IMR-90 (cell line): ENCODE measurements at regions not wholly inside any gene's neighbourhood (a gene's known extent, or its start where the extent isn't known, plus 50 kb on each side); places are given as distances from the start of the nearest gene placed in this dataset.

ENCODE experiments used
- ATAC-seq: fragments of 200-7000 bp; cut with Tn5 transposase; 2 replicates; pipeline ENCODE4 v1.9.1; 2020; ENCODE audit warnings: low read depth, mild to moderate bottlenecking, moderate library complexity
- BruUV-seq: library from RNA; stranded (reverse); fragments of 400-500 nt; replicated peaks from 2 replicates; lab custom pipeline; 2021; lab: Mats Ljungman, UMichigan
- CTCF ChIA-PET: fragments of 300-600 bp; formaldehyde crosslinking; extraction: SDS; loops from one replicate; lab custom pipeline; 2021; ENCODE audit warnings: antibody characterized with exemption; lab: Yijun Ruan, JAX
- POLR2A ChIA-PET: fragments of 300-600 bp; sonication (Branson Sonifier 250); formaldehyde crosslinking; loops from one replicate; lab custom pipeline; 2022; ENCODE audit warnings: antibody characterized with exemption; ENCODE audit not compliant: unreplicated experiment; lab: Charles Lee
- DNase-seq: peaks from one replicate; pipeline ENCODE4 v3.0.0; 2013
- H2AFZ ChIP-seq: replicated peaks from 2 replicates; pipeline ENCODE3; 2013; ENCODE audit warnings: low read length, mild to moderate bottlenecking; ENCODE audit not compliant: poor library complexity
- H2AK5ac ChIP-seq: 2 replicates; pipeline ENCODE4 v1.6.1; 2013; ENCODE audit warnings: low read depth, low read length, inconsistent platforms
- H2AK9ac ChIP-seq: replicated peaks from 2 replicates; pipeline ENCODE3; 2013; ENCODE audit warnings: mild to moderate bottlenecking, low read depth, low read length, moderate library complexity; ENCODE audit not compliant: poor library complexity
- H2BK120ac ChIP-seq: 2 replicates; pipeline ENCODE4 v1.6.1; 2013; ENCODE audit warnings: low read depth, low read length, inconsistent platforms
- H2BK15ac ChIP-seq: 3 replicates; pipeline ENCODE4 v1.6.1; 2013; ENCODE audit warnings: low read depth, low read length, inconsistent platforms
- H2BK20ac ChIP-seq: 2 replicates; pipeline ENCODE4 v1.6.1; 2013; ENCODE audit warnings: low read depth, mild to moderate bottlenecking, inconsistent platforms, low read length, moderate library complexity
- H2BK5ac ChIP-seq: 2 replicates; pipeline ENCODE4 v1.6.1; 2013; ENCODE audit warnings: mild to moderate bottlenecking, low read depth, low read length, inconsistent platforms; ENCODE audit not compliant: poor library complexity, severe bottlenecking
- H3K14ac ChIP-seq: replicated peaks from 2 replicates; pipeline ENCODE4 v1.6.1; 2013; ENCODE audit warnings: low read depth, low read length, inconsistent platforms
- H3K18ac ChIP-seq: 2 replicates; pipeline ENCODE4 v1.6.1; 2013; ENCODE audit warnings: low read depth, low read length, control low read depth
- H3K23ac ChIP-seq: 2 replicates; pipeline ENCODE4 v1.6.1; 2013; ENCODE audit warnings: low read depth, low read length, inconsistent platforms
- H3K27ac ChIP-seq: 2 replicates; pipeline ENCODE4 v1.5.1; 2013; ENCODE audit warnings: mild to moderate bottlenecking, control low read depth, low read length; ENCODE audit not compliant: insufficient read depth
- H3K27me3 ChIP-seq: 2 replicates; pipeline ENCODE4 v1.6.1; 2013; ENCODE audit warnings: low read length; ENCODE audit not compliant: control insufficient read depth, insufficient read depth
- H3K36me3 ChIP-seq: 2 replicates; pipeline ENCODE4 v1.6.1; 2013; ENCODE audit warnings: low read length, mixed read lengths; ENCODE audit not compliant: control insufficient read depth, insufficient read depth
- H3K4ac ChIP-seq: 2 replicates; pipeline ENCODE4 v1.6.1; 2013; ENCODE audit warnings: low read depth, low read length, inconsistent platforms
- H3K4me1 ChIP-seq: 2 replicates; pipeline ENCODE4 v1.6.1; 2013; ENCODE audit warnings: low read length, mixed read lengths; ENCODE audit not compliant: control insufficient read depth, insufficient read depth
- H3K4me2 ChIP-seq: 2 replicates; pipeline ENCODE4 v1.6.1; 2013; ENCODE audit warnings: low read depth, mild to moderate bottlenecking, control low read depth, low read length, moderate library complexity
- H3K4me3 ChIP-seq: 2 replicates; pipeline ENCODE4 v1.5.1; 2013; ENCODE audit warnings: low read depth, mild to moderate bottlenecking, control low read depth, low read length, moderate library complexity; ENCODE audit not compliant: insufficient read depth
- H3K56ac ChIP-seq: 2 replicates; pipeline ENCODE4 v1.6.1; 2013; ENCODE audit warnings: low read length, inconsistent platforms; ENCODE audit not compliant: insufficient read depth; ENCODE audit errors: extremely low read depth
- H3K79me1 ChIP-seq, 2 experiments: 2 replicates each; pipeline ENCODE4 v1.6.1; 2013; ENCODE audit warnings: low read length in 2 of 2, inconsistent platforms in 1 of 2, low read depth in 1 of 2
- H3K9ac ChIP-seq: 2 replicates; pipeline ENCODE4 v1.6.1; 2013; ENCODE audit warnings: low read depth, low read length, control low read depth
- H3K9me1 ChIP-seq: 2 replicates; pipeline ENCODE4 v1.6.1; 2013; ENCODE audit warnings: low read length, inconsistent platforms; ENCODE audit not compliant: insufficient read depth
- H3K9me3 ChIP-seq: 2 replicates; pipeline ENCODE4 v1.6.1; 2013; ENCODE audit warnings: low read length; ENCODE audit not compliant: control insufficient read depth, insufficient read depth
- H4K20me1 ChIP-seq: 2 replicates; pipeline ENCODE4 v1.6.1; 2013; ENCODE audit warnings: low read length, inconsistent platforms; ENCODE audit not compliant: insufficient read depth
- H4K5ac ChIP-seq: 2 replicates; pipeline ENCODE4 v1.6.1; 2013; ENCODE audit warnings: mild to moderate bottlenecking, low read depth, low read length, control low read depth
- H4K8ac ChIP-seq, 2 experiments: 2 replicates each; pipeline ENCODE4 v1.6.1; 2013; ENCODE audit warnings: low read depth in 2 of 2, low read length in 2 of 2, control low read depth in 1 of 2, inconsistent platforms in 1 of 2
- H4K91ac ChIP-seq: 2 replicates; pipeline ENCODE4 v1.6.1; 2013; ENCODE audit warnings: low read depth, low read length, inconsistent platforms; ENCODE audit not compliant: insufficient read depth
- BHLHE40 ChIP-seq: fragments of 150-350 bp; IDR thresholded peaks from 2 replicates; pipeline ENCODE4 v1.6.1; 2016; ENCODE audit warnings: mild to moderate bottlenecking, low read depth, low read length
- CHD1 ChIP-seq: IDR thresholded peaks from 2 replicates; pipeline ENCODE4 v1.6.1; 2012; ENCODE audit warnings: low read depth, low read length, improper control_type of control experiment
- CTCF ChIP-seq: conservative IDR thresholded peaks from 2 replicates; pipeline ENCODE4 v1.5.1; 2012; ENCODE audit warnings: mild to moderate bottlenecking, low read depth, low read length, improper control_type of control experiment
- ELK1 ChIP-seq: fragments of 150-350 bp; IDR thresholded peaks from 2 replicates; pipeline ENCODE4 v1.6.1; 2016; ENCODE audit warnings: low read depth, mild to moderate bottlenecking, low read length, moderate library complexity, borderline replicate concordance
- MAFK ChIP-seq: IDR thresholded peaks from 2 replicates; pipeline ENCODE4 v1.6.1; 2012; ENCODE audit warnings: low read depth, low read length, improper control_type of control experiment
- MAZ ChIP-seq: IDR thresholded peaks from 2 replicates; pipeline ENCODE4 v1.6.1; 2012; ENCODE audit warnings: low read depth, mild to moderate bottlenecking, low read length, improper control_type of control experiment, moderate library complexity, borderline replicate concordance
- MXI1 ChIP-seq: IDR thresholded peaks from 2 replicates; pipeline ENCODE4 v1.6.1; 2012; ENCODE audit warnings: low read depth, mild to moderate bottlenecking, low read length, moderate library complexity, borderline replicate concordance
- NFE2L2 ChIP-seq: fragments of 150-350 bp; IDR thresholded peaks from 2 replicates; pipeline ENCODE4 v1.6.1; 2016; ENCODE audit warnings: low read depth, mild to moderate bottlenecking, low read length
- RAD21 ChIP-seq: IDR thresholded peaks from 2 replicates; pipeline ENCODE4 v1.6.1; 2012; ENCODE audit warnings: low read length, improper control_type of control experiment
- RFX5 ChIP-seq: IDR thresholded peaks from 2 replicates; pipeline ENCODE4 v1.8.0; 2012; ENCODE audit warnings: low read depth, mild to moderate bottlenecking, low read length, moderate library complexity
- SMC3 ChIP-seq: fragments of 150-350 bp; IDR thresholded peaks from 2 replicates; pipeline ENCODE4 v1.6.1; 2016; ENCODE audit warnings: low read depth, mild to moderate bottlenecking, antibody characterized with exemption, low read length, moderate library complexity
- USF2 ChIP-seq: fragments of 150-350 bp; IDR thresholded peaks from 2 replicates; pipeline ENCODE4 v1.6.1; 2017; ENCODE audit warnings: mild to moderate bottlenecking, antibody characterized with exemption, low read length, low read depth
- WGBS, 2 experiments: methylation state at CpG; one replicate each; pipeline versions ENCODE4 v1.1.5 to v1.1.7; 2013; ENCODE audit warnings: missing lambda C conversion rate in 2 of 2; ENCODE audit not compliant: insufficient read length in 1 of 2; ENCODE audit errors: extremely low coverage in 2 of 2; 5-methylcytosine and 5-hydroxymethylcytosine counted together
- dilution Hi-C: fragments of 300-500 bp; cut with HindIII; formaldehyde crosslinking; loops from one replicate; pipeline ENCODE4 v1.14.3; 2018; ENCODE audit warnings: low sequenced_read_pairs; ENCODE audit not compliant: unreplicated experiment
- in situ Hi-C: fragments of 300-500 bp; cut with MboI; formaldehyde crosslinking; loops from 3 replicates; pipeline ENCODE4 v1.14.3; 2019; ENCODE audit warnings: low sequenced_read_pairs, inconsistent platforms, mixed read lengths
- intact Hi-C: fragments of 100-400 bp; cut with micrococcal nuclease; formaldehyde crosslinking; loops from 2 replicates; pipeline ENCODE4 v1.10.0; 2022

- Histone ChIP-seq H3K9ac (no peak overlapping the region), H2BK20ac (no peak overlapping the region), H3K14ac (no peak overlapping the region), H2BK120ac (no peak overlapping the region), H3K36me3 (no peaks in the 10 kb centered on the region), H3K27me3 (no peaks in the 10 kb centered on the region), H3K4me2 (no peak overlapping the region), H2BK15ac (no peak overlapping the region), H2AFZ (no peak overlapping the region), H4K91ac (no peak overlapping the region), H4K5ac (no peak overlapping the region), H3K9me3 (no peaks in the 10 kb centered on the region), H3K23ac (no peak overlapping the region), H2AK5ac (no peak overlapping the region), H3K27ac (no peak overlapping the region), H4K20me1 (no peaks in the 10 kb centered on the region), H3K56ac (no peak overlapping the region), H3K4me1 (no peaks in the 10 kb centered on the region), H4K8ac (no peak overlapping the region), H3K4me3 (no peak overlapping the region), H3K79me1 (no peaks in the 10 kb centered on the region), H3K9me1 (no peaks in the 10 kb centered on the region), H3K18ac (no peak overlapping the region), H2BK5ac (no peak overlapping the region), H2AK9ac (no peak overlapping the region), H3K4ac (no peak overlapping the region)
- dilution Hi-C loops (no loop called here), in situ Hi-C loops (no loop called here), intact Hi-C loops (loop anchor here (10.0 kb wide), 1 partner anchor 707 kb away; no protein-coding TSS in a partner anchor)
- WGBS, 2 experiments = no CpG with 5 or more reads among the region's 3 CpGs
- DNase-seq (no peak), ATAC-seq (no peak)
- ChIA-PET POLR2A (no interaction called here), CTCF (no interaction called here)
- BruUV-seq = no TSS peak
- no peak for TF ChIP-seq CTCF
- no peak for TF ChIP-seq RFX5
- no peak for TF ChIP-seq USF2
- no peak for TF ChIP-seq CHD1
- TF ChIP-seq ELK1 = no peak
- TF ChIP-seq RAD21 = no peak
- no peak for TF ChIP-seq BHLHE40
- TF ChIP-seq MAZ = no peak
- TF ChIP-seq NFE2L2 = no peak
- TF ChIP-seq MXI1 = no peak
- TF ChIP-seq MAFK = no peak
- TF ChIP-seq SMC3 = no peak
These were observed 115.6 kb upstream of the NR3C2 start for GRCh38 chr4:148557793-148558192.
